ENCODE measurements at regions not wholly inside any gene's neighbourhood (a gene's known extent, or its start where the extent isn't known, plus 50 kb on each side); places are given as distances from the start of the nearest gene placed in this dataset.

DNA sequence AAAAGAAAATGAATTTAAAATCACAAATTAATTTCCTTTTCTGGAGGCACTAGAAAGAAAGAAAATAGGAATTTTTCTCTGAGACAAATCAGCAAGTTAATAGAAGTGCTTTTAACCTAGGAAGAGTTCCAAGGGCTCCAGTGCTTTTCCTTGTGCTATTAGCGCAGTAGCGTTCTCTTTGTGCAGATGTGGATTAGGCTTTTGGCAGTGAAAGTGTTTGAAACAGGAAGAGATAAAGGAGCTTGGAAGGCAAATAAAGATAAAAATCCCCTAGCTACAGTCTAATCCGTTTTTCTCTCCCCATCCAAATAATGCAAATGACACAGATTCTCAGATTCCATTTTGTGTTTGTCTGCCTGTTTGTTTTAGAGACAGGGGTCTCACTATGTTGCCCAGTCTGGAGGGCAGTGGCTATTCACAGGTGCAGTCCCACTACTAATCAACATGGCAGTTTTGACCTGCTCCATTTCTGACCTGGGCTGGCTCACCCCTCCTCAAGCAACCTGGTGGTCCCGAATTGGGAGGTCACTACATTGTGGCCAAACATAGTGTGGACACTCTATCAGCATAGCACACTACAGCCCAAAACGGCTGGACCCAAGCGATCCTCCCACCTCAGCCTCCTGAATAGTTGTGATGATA lies 166.1 kb downstream of the PAWR start:
- no peaks in the 10 kb centered on the region for H3K36me3 ChIP-seq
- no peaks in the 10 kb centered on the region for H3K9me3 ChIP-seq
- intact Hi-C loops (cut with DNase I; ENCODE audit: low total_unique reads) = no loop called here
- H3K4me1 ChIP-seq = no peaks in the 10 kb centered on the region
- H3K27me3 ChIP-seq = no peaks in the 10 kb centered on the region
- no peak for DNase-seq
- no peak for TF ChIP-seq POLR2A (IDR thresholded peaks at IDR 0.05)
- TF ChIP-seq, protein P1, sequence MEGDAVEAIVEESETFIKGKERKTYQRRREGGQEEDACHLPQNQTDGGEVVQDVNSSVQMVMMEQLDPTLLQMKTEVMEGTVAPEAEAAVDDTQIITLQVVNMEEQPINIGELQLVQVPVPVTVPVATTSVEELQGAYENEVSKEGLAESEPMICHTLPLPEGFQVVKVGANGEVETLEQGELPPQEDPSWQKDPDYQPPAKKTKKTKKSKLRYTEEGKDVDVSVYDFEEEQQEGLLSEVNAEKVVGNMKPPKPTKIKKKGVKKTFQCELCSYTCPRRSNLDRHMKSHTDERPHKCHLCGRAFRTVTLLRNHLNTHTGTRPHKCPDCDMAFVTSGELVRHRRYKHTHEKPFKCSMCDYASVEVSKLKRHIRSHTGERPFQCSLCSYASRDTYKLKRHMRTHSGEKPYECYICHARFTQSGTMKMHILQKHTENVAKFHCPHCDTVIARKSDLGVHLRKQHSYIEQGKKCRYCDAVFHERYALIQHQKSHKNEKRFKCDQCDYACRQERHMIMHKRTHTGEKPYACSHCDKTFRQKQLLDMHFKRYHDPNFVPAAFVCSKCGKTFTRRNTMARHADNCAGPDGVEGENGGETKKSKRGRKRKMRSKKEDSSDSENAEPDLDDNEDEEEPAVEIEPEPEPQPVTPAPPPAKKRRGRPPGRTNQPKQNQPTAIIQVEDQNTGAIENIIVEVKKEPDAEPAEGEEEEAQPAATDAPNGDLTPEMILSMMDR (IDR thresholded peaks at IDR 0.05) = no peak
- no peak overlapping the region for H3K27ac ChIP-seq
- H3K4me3 ChIP-seq = no peak overlapping the region

DNA sequence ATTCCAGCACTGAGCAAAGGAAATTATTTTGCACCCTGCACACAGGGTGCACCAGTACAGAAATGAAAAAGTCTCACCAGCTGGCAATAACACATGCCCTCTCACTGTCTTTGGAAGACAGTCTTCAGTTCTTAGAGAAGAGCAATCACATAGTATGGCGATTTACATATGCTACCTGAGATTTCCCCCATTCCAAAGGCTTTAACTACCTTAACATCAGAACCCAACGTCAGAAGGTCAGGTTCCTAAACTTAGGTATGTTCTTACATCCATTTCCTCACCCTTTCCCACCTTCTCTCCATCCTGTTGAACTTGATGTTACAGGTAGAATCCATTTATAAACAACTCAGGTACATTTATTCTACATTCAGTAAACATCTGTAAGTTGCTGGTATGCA lies 167.8 kb downstream of the PAWR start:
- TF ChIP-seq POLR2A (IDR thresholded peaks at IDR 0.05) = no peak
- TF ChIP-seq, protein P1 (IDR thresholded peaks at IDR 0.05) = no peak
- H3K4me3 ChIP-seq = no peak overlapping the region
- H3K4me1 ChIP-seq = no peaks in the 10 kb centered on the region
- H3K27me3 ChIP-seq = no peaks in the 10 kb centered on the region
- H3K27ac ChIP-seq = no peak overlapping the region
- intact Hi-C loops (cut with DNase I; ENCODE audit: low total_unique reads) = no loop called here
- DNase-seq = no peak
- no peaks in the 10 kb centered on the region for H3K9me3 ChIP-seq
- no peaks in the 10 kb centered on the region for H3K36me3 ChIP-seq

DNA sequence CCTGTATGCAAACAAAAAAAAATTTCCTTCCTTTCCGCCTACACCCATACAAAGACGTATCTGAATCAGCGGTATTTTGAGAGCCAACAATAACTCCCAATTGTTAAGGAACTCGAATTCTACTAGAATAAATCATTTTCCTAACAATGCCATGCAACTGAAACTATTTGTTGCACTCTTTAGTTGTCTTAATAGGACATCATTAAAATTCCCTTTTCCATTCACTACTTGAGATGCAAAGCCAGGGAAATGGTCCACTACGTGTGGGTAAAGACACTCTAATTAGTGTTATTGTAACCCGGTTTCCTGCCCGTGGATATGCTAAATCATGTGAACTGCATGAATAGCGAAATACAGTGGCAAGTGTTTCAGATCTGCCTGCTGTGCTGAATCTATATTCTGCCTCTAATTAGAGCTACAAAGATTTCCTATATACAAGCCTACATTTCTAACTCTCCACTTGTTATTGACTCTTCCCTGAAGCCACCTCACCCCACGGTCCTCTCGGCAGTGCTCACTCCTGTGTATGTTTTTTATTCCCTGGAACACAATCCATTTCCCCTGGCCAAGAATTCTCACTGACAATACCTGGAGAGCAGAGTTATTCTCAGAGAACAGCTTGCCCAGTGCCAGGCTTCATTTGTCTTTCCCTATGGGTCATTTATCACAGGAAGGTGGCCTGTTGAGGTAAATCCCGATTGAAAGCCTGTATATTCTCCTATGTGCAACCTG lies 168.3 kb downstream of the PAWR start:
- H3K27ac ChIP-seq = peak overlapping the region in 1 of 2 donors; percentile 13
- no peak for DNase-seq
- TF ChIP-seq, protein P1 (IDR thresholded peaks at IDR 0.05) = no peak
- TF ChIP-seq POLR2A (IDR thresholded peaks at IDR 0.05) = no peak

DNA sequence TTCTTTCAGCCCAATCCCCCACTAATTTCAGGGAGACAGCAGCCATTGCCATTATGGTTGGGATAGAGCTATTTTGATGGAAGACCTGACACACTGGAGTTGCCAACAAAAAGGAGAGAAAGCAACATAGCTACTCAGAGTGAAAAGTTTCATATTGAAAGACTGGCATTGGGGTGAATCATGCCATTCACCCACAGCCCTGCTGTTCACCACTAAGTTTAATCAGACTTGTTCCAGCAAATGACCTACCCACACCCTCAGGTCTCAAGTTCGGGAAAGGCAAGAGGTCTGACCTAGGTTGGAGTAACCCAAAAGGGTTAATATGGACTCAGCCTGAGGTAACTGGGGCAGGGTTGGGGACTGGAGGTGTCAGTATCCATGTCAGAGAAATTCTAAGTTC lies 169.2 kb downstream of the PAWR start:
- intact Hi-C loops (cut with DNase I; ENCODE audit: low total_unique reads) = no loop called here
- no peaks in the 10 kb centered on the region for H3K4me1 ChIP-seq
- H3K36me3 ChIP-seq = no peaks in the 10 kb centered on the region
- no peaks in the 10 kb centered on the region for H3K9me3 ChIP-seq
- H3K27ac ChIP-seq = no peak overlapping the region
- TF ChIP-seq POLR2A (IDR thresholded peaks at IDR 0.05) = no peak
- TF ChIP-seq, protein P1 (IDR thresholded peaks at IDR 0.05) = no peak
- no peak for DNase-seq
- H3K27me3 ChIP-seq = no peaks in the 10 kb centered on the region
- no peak overlapping the region for H3K4me3 ChIP-seq

More for the DNA sequence above, 168.3 kb downstream of the PAWR start:
- no peak overlapping the region for H3K4me3 ChIP-seq
- no peaks in the 10 kb centered on the region for H3K9me3 ChIP-seq
- no peaks in the 10 kb centered on the region for H3K36me3 ChIP-seq
- intact Hi-C loops (cut with DNase I; ENCODE audit: low total_unique reads) = no loop called here
- H3K4me1 ChIP-seq = no peaks in the 10 kb centered on the region
- H3K27me3 ChIP-seq = no peaks in the 10 kb centered on the region

DNA sequence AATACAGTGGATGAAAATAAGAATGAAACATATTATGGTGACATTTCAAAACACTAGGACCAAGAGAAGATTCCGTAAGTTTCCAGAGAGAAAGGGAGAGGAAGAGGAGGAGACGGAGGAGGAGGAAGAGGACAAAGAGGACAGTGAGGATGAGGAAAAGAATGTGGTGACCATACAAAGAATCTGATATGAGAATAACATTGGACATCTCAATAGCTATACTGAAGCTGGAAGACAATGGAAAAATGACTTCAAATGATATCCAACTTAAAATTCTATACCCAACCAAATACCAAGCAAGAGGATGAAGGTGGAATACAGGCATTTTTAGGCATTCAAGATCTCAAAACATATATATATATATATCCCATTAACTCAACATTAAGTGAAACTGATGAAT lies 173.4 kb downstream of the PAWR start:
- no peaks in the 10 kb centered on the region for H3K9me3 ChIP-seq
- intact Hi-C loops (cut with DNase I; ENCODE audit: low total_unique reads) = no loop called here
- H3K36me3 ChIP-seq = no peaks in the 10 kb centered on the region
- H3K27ac ChIP-seq = no peak overlapping the region
- H3K4me1 ChIP-seq = no peaks in the 10 kb centered on the region
- DNase-seq = no peak
- H3K27me3 ChIP-seq = no peaks in the 10 kb centered on the region
- no peak overlapping the region for H3K4me3 ChIP-seq
- TF ChIP-seq, protein P1 (IDR thresholded peaks at IDR 0.05) = no peak
- TF ChIP-seq POLR2A (IDR thresholded peaks at IDR 0.05) = no peak

All from uterus (tissue), 3 donors.